GM12878 (cell line): ENCODE measurements at regions not wholly inside any gene's neighbourhood (a gene's known extent, or its start where the extent isn't known, plus 50 kb on each side); places are given as distances from the start of the nearest gene placed in this dataset.
A peak's percentile ranks its signal among the peaks of the same experiment; 100 is the strongest.

Experiments used
- BACH1 ChIP-seq: fragments of 450-650 bp; IDR thresholded peaks from 2 replicates; pipeline ENCODE4 v1.6.1; 2017; ENCODE audit warnings: mild to moderate bottlenecking, borderline replicate concordance
- BCL11A ChIP-seq: IDR thresholded peaks from 2 replicates; pipeline ENCODE4 v1.6.1; 2011; ENCODE audit warnings: low read depth, low read length
- BMI1 ChIP-seq: fragments of 450-650 bp; IDR thresholded peaks from 2 replicates; pipeline ENCODE4 v1.6.1; 2016; ENCODE audit warnings: mild to moderate bottlenecking, moderate library complexity, borderline replicate concordance
- EP300 ChIP-seq, 2 experiments: fragments of 150-350 bp in 1 of 2; IDR thresholded peaks; 2 replicates each; pipeline ENCODE4 v1.6.1; 2011 to 2012; ENCODE audit warnings: low read depth in 2 of 2, low read length in 2 of 2, borderline replicate concordance in 1 of 2, improper control_type of control experiment in 1 of 2, inconsistent platforms in 1 of 2; ENCODE audit not compliant: control insufficient read depth in 1 of 2
- GATAD2B ChIP-seq: fragments of 450-650 bp; conservative IDR thresholded peaks from 2 replicates; pipeline ENCODE4 v1.6.1; 2017; ENCODE audit warnings: low read depth, mild to moderate bottlenecking, moderate library complexity
- HDAC2 ChIP-seq: fragments of 200-600 bp; sonication (generic); IDR thresholded peaks from 2 replicates; pipeline ENCODE4 v1.6.1; 2017
- IKZF1 ChIP-seq: fragments of 450-650 bp; conservative IDR thresholded peaks from 2 replicates; pipeline ENCODE4 v1.6.1; 2017; ENCODE audit warnings: antibody characterized with exemption, mild to moderate bottlenecking
- IKZF2 ChIP-seq, 2 experiments: fragments of 450-650 bp; IDR thresholded peaks; 2 replicates each; pipeline ENCODE4 v1.6.1; 2017; ENCODE audit warnings: mild to moderate bottlenecking in 2 of 2, moderate library complexity in 2 of 2
- MTA2 ChIP-seq: fragments of 450-650 bp; IDR thresholded peaks from 2 replicates; pipeline ENCODE4 v1.6.1; 2016; ENCODE audit warnings: low read depth, mild to moderate bottlenecking, moderate library complexity
- NFYA ChIP-seq: IDR thresholded peaks from 2 replicates; pipeline ENCODE4 v1.6.1; 2011; ENCODE audit warnings: low read depth, mild to moderate bottlenecking, low read length, improper control_type of control experiment, borderline replicate concordance
- PAX5 ChIP-seq: IDR thresholded peaks from 2 replicates; pipeline ENCODE4 v1.6.1; 2011; ENCODE audit warnings: low read depth, low read length, borderline replicate concordance
- RAD51 ChIP-seq: fragments of 450-650 bp; IDR thresholded peaks from 2 replicates; pipeline ENCODE4 v1.6.1; 2016; ENCODE audit warnings: moderate library complexity, mild to moderate bottlenecking, inconsistent platforms
- SUPT20H ChIP-seq: IDR thresholded peaks from 2 replicates; pipeline ENCODE4 v1.6.1; 2011; ENCODE audit warnings: low read depth, mild to moderate bottlenecking, low read length, moderate library complexity, borderline replicate concordance; ENCODE audit not compliant: control insufficient read depth
- ZNF217 ChIP-seq: fragments of 450-650 bp; IDR thresholded peaks from 2 replicates; pipeline ENCODE4 v1.6.1; 2017; ENCODE audit warnings: antibody characterized with exemption, mild to moderate bottlenecking
- ZNF24 ChIP-seq: fragments of 450-650 bp; IDR thresholded peaks from 2 replicates; pipeline ENCODE4 v1.6.1; 2017; ENCODE audit warnings: antibody characterized with exemption, mild to moderate bottlenecking
- TF ChIP-seq, protein P1 (sequence below): fragments of 150-350 bp; IDR thresholded peaks from 2 replicates; pipeline ENCODE4 v1.6.1; 2016; ENCODE audit warnings: low read depth, low read length
- TF ChIP-seq, protein P2 (sequence below): IDR thresholded peaks from 2 replicates; pipeline ENCODE4 v1.6.1; 2012; ENCODE audit warnings: low read depth, low read length, improper control_type of control experiment
- TF ChIP-seq, protein P3 (sequence below): fragments of 450-650 bp; IDR thresholded peaks from 2 replicates; pipeline ENCODE4 v1.6.1; 2017; ENCODE audit warnings: mild to moderate bottlenecking, moderate library complexity
- TF ChIP-seq, protein P4 (sequence below): IDR thresholded peaks from 2 replicates; pipeline ENCODE4 v1.6.1; 2012; ENCODE audit warnings: low read depth, low read length, improper control_type of control experiment

DNA sequence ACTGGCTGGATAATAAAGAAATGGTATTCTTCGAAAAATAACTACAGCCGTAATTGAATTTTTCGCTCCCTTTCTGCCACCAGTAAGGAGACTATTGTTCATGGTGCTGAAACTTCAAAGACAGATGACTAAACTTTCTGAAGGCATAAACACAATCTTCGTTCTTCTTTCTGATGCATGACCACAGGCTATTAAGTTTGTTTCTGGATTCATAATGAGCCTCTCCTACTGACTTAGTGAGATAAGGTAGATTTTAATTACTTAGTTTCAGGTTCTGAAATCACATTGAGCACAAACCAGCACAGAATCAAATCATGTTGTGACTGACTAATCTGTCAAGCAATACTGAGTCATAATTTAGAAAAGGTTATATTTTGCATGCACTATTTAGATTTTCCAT lies 441.8 kb upstream of the CCNG1 start (continued):
- TF ChIP-seq, protein P1, sequence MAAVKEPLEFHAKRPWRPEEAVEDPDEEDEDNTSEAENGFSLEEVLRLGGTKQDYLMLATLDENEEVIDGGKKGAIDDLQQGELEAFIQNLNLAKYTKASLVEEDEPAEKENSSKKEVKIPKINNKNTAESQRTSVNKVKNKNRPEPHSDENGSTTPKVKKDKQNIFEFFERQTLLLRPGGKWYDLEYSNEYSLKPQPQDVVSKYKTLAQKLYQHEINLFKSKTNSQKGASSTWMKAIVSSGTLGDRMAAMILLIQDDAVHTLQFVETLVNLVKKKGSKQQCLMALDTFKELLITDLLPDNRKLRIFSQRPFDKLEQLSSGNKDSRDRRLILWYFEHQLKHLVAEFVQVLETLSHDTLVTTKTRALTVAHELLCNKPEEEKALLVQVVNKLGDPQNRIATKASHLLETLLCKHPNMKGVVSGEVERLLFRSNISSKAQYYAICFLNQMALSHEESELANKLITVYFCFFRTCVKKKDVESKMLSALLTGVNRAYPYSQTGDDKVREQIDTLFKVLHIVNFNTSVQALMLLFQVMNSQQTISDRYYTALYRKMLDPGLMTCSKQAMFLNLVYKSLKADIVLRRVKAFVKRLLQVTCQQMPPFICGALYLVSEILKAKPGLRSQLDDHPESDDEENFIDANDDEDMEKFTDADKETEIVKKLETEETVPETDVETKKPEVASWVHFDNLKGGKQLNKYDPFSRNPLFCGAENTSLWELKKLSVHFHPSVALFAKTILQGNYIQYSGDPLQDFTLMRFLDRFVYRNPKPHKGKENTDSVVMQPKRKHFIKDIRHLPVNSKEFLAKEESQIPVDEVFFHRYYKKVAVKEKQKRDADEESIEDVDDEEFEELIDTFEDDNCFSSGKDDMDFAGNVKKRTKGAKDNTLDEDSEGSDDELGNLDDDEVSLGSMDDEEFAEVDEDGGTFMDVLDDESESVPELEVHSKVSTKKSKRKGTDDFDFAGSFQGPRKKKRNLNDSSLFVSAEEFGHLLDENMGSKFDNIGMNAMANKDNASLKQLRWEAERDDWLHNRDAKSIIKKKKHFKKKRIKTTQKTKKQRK = no peak
- TF ChIP-seq IKZF1 = peak; percentile 44; the same call in 1 of the 2 replicates
- TF ChIP-seq EP300 (IDR thresholded peaks at IDR 0.05; ENCODE audit: borderline replicate concordance in 1 of 2, control insufficient read depth in 1 of 2, low read depth in 2 of 2, low read length in 2 of 2) = 0 out of 4 replicates have a peak, but pooled peaks of 1 of the 2 experiments have one; percentile 38
- peak; percentile 99 for TF ChIP-seq MTA2
- no peak for TF ChIP-seq SUPT20H
- no peak for TF ChIP-seq RAD51
- TF ChIP-seq GATAD2B = 0 out of 2 replicates have a peak, but pooled peaks have one; percentile 12
- TF ChIP-seq, protein P2, sequence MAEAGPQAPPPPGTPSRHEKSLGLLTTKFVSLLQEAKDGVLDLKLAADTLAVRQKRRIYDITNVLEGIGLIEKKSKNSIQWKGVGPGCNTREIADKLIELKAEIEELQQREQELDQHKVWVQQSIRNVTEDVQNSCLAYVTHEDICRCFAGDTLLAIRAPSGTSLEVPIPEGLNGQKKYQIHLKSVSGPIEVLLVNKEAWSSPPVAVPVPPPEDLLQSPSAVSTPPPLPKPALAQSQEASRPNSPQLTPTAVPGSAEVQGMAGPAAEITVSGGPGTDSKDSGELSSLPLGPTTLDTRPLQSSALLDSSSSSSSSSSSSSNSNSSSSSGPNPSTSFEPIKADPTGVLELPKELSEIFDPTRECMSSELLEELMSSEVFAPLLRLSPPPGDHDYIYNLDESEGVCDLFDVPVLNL = no peak
- no peak for TF ChIP-seq HDAC2
- peak; percentile 68 for TF ChIP-seq BMI1
- TF ChIP-seq IKZF2 (IDR thresholded peaks at IDR 0.05) = peak; percentile 60 to 73
- TF ChIP-seq, protein P3, sequence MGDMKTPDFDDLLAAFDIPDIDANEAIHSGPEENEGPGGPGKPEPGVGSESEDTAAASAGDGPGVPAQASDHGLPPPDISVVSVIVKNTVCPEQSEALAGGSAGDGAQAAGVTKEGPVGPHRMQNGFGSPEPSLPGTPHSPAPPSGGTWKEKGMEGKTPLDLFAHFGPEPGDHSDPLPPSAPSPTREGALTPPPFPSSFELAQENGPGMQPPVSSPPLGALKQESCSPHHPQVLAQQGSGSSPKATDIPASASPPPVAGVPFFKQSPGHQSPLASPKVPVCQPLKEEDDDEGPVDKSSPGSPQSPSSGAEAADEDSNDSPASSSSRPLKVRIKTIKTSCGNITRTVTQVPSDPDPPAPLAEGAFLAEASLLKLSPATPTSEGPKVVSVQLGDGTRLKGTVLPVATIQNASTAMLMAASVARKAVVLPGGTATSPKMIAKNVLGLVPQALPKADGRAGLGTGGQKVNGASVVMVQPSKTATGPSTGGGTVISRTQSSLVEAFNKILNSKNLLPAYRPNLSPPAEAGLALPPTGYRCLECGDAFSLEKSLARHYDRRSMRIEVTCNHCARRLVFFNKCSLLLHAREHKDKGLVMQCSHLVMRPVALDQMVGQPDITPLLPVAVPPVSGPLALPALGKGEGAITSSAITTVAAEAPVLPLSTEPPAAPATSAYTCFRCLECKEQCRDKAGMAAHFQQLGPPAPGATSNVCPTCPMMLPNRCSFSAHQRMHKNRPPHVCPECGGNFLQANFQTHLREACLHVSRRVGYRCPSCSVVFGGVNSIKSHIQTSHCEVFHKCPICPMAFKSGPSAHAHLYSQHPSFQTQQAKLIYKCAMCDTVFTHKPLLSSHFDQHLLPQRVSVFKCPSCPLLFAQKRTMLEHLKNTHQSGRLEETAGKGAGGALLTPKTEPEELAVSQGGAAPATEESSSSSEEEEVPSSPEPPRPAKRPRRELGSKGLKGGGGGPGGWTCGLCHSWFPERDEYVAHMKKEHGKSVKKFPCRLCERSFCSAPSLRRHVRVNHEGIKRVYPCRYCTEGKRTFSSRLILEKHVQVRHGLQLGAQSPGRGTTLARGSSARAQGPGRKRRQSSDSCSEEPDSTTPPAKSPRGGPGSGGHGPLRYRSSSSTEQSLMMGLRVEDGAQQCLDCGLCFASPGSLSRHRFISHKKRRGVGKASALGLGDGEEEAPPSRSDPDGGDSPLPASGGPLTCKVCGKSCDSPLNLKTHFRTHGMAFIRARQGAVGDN = peak; percentile 45; the same call in 1 of the 2 replicates
- TF ChIP-seq, protein P4, sequence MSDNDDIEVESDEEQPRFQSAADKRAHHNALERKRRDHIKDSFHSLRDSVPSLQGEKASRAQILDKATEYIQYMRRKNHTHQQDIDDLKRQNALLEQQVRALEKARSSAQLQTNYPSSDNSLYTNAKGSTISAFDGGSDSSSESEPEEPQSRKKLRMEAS = no peak
- TF ChIP-seq NFYA = no peak
- 0 out of 2 replicates have a peak, but pooled peaks have one; percentile 58 for TF ChIP-seq ZNF24
- TF ChIP-seq BCL11A = peak; percentile 83
- TF ChIP-seq PAX5 = peak; percentile 67; the same call in 1 of the 2 replicates
- peak; percentile 95 for TF ChIP-seq ZNF217
- peak; percentile 70; the same call in 1 of the 2 replicates for TF ChIP-seq BACH1
